ENCODE measurements at regions not wholly inside any gene's neighbourhood (a gene's known extent, or its start where the extent isn't known, plus 50 kb on each side); places are given as distances from the start of the nearest gene placed in this dataset.

GRCh38 chr5:9841516-9842170 is 211.5 kb upstream of the TAS2R1 start:
- TF ChIP-seq, protein P1, sequence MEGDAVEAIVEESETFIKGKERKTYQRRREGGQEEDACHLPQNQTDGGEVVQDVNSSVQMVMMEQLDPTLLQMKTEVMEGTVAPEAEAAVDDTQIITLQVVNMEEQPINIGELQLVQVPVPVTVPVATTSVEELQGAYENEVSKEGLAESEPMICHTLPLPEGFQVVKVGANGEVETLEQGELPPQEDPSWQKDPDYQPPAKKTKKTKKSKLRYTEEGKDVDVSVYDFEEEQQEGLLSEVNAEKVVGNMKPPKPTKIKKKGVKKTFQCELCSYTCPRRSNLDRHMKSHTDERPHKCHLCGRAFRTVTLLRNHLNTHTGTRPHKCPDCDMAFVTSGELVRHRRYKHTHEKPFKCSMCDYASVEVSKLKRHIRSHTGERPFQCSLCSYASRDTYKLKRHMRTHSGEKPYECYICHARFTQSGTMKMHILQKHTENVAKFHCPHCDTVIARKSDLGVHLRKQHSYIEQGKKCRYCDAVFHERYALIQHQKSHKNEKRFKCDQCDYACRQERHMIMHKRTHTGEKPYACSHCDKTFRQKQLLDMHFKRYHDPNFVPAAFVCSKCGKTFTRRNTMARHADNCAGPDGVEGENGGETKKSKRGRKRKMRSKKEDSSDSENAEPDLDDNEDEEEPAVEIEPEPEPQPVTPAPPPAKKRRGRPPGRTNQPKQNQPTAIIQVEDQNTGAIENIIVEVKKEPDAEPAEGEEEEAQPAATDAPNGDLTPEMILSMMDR (IDR thresholded peaks at IDR 0.05): no peak
- TF ChIP-seq POLR2AphosphoS5 (IDR thresholded peaks at IDR 0.05): no peak
